ENCODE measurements at regions not wholly inside any gene's neighbourhood (a gene's known extent, or its start where the extent isn't known, plus 50 kb on each side); places are given as distances from the start of the nearest gene placed in this dataset.

DNA sequence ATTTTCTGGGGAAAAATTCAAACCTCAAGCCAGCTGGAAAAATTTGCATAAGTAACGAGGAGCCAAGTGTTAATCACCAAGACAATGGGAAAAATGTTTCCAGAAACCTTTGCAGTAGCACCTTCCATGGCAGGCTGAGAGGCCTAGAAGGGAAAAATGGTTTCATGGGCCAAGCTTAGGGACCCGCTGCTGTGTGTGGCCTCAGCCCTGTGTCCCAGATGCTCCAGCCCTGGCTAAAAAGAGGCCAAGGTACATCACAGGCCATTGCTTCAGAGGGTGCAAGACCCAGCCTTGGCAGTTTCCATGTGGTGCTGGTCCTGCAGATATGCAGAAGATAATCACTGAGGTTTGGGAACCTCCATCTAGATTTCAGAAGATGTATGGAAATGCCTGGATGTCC lies 98.3 kb upstream of the NWD2 start:
- Histone ChIP-seq H3K27ac (no peak overlapping the region), H3K4me2 (no peak overlapping the region), H3K4me1 (no peaks in the 10 kb centered on the region), H3K9me3 (no peaks in the 10 kb centered on the region), H3K4me3 (no peak overlapping the region)
- no peak for TF ChIP-seq RARB (CRISPR knock-in tag; IDR thresholded peaks at IDR 0.05)
- TF ChIP-seq JUN (IDR thresholded peaks at IDR 0.05) = no peak
- TF ChIP-seq HOXB13 (CRISPR knock-in tag; IDR thresholded peaks at IDR 0.05; ENCODE audit: low read depth) = no peak
- TF ChIP-seq MAZ (IDR thresholded peaks at IDR 0.05; ENCODE audit: borderline replicate concordance, low read depth, low read length) = no peak
- no peak for TF ChIP-seq FOSB (CRISPR knock-in tag; IDR thresholded peaks at IDR 0.05)
- TF ChIP-seq SMC3 (IDR thresholded peaks at IDR 0.05) = no peak
- TF ChIP-seq, protein P1, sequence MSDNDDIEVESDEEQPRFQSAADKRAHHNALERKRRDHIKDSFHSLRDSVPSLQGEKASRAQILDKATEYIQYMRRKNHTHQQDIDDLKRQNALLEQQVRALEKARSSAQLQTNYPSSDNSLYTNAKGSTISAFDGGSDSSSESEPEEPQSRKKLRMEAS (IDR thresholded peaks at IDR 0.05) = no peak
- TF ChIP-seq, protein P2, sequence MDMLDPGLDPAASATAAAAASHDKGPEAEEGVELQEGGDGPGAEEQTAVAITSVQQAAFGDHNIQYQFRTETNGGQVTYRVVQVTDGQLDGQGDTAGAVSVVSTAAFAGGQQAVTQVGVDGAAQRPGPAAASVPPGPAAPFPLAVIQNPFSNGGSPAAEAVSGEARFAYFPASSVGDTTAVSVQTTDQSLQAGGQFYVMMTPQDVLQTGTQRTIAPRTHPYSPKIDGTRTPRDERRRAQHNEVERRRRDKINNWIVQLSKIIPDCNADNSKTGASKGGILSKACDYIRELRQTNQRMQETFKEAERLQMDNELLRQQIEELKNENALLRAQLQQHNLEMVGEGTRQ (IDR thresholded peaks at IDR 0.05) = no peak
- TF ChIP-seq KDM5A (IDR thresholded peaks at IDR 0.05) = no peak
- no peak for TF ChIP-seq RCOR1 (IDR thresholded peaks at IDR 0.05; ENCODE audit: low read depth, low read length)
- CTCF ChIA-PET = no interaction called here
- ATAC-seq (no peak), DNase-seq (ENCODE audit: low read depth in 1 of 2, low spot score in 1 of 2) (no peak), FAIRE-seq (no peak)
- 5% methylated on average over 2 of the region's 2 CpGs for WGBS (ENCODE audit: missing lambda C conversion rate)
- POLR2A ChIA-PET = no interaction called here

DNA sequence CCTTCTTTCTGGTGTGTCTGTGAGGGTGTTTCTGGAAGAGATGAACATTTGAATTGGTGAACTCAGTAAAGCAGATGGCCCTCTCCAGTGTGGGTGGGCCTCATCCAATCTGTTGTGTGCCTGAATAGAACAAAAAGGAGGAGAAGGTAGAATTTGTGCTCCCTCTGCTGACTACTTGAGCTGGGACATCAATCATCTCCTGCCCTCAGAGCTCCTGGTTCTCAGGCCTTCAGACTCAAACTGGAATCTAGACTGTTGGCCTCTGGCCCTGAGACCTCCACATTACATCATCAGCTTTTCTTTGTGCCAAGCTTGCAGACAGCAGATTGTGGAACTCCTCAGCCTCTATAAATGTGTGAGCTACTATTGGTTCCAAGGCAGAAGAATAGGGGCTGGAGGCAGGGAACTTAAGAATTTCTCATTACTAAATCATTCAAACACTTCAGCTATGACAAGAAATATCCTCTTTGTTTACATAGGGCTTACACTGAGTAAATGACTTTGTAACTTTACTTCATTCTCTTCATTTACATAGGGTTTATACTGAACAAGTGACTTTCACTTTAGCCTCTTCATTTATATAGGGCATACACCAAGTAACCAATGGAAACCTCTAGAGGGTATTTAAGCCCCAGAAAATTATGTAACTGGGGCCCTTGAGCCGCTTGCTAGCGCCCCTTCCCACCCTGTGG lies 86.9 kb upstream of the NWD2 start:
- ChIA-PET POLR2A (no interaction called here), CTCF (no interaction called here)
- no peak overlapping the region for H3K4me3 ChIP-seq
- DNase-seq (ENCODE audit: low read depth in 1 of 2, low spot score in 1 of 2) = no peak
- H3K4me2 ChIP-seq = no peak overlapping the region
- no peaks in the 10 kb centered on the region for H3K4me1 ChIP-seq
- H3K9me3 ChIP-seq = no peaks in the 10 kb centered on the region
- 0% methylated on average over 2 of the region's 2 CpGs for WGBS (ENCODE audit: missing lambda C conversion rate)
- no peak overlapping the region for H3K27ac ChIP-seq
- no peak for FAIRE-seq
- ATAC-seq = no peak
- TF ChIP-seq PHF8 (IDR thresholded peaks at IDR 0.05; ENCODE audit: borderline replicate concordance, low read depth) = no peak
- TF ChIP-seq, protein P1 (IDR thresholded peaks at IDR 0.05) = no peak
- no peak for TF ChIP-seq NPAS2 (CRISPR knock-in tag; IDR thresholded peaks at IDR 0.05; ENCODE audit: borderline replicate concordance)

DNA sequence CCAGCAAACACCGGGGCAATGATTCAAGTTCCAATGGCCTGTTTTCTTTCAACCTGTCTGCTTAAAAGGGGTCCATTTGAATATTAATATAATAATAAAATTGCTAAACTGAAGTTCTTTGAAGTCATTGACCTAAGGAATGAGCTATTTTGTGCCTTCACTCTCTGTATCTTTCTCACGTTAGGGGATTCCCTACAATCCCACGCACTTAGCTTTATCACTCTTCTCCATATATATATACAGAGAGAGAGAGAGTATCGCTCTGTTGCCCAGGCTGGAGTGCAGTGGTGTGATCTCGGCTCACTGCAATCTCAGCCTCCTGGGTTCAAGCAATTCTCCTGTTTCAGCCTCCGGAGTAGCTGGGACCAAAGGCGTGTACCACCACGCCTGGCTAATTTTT lies 83.9 kb upstream of the NWD2 start:
- FAIRE-seq (no peak), ATAC-seq (no peak), DNase-seq (ENCODE audit: low read depth in 1 of 2, low spot score in 1 of 2) (no peak)
- H3K27ac ChIP-seq = no peak overlapping the region
- H3K9me3 ChIP-seq = no peaks in the 10 kb centered on the region
- ChIA-PET POLR2A (no interaction called here), CTCF (no interaction called here)
- H3K4me1 ChIP-seq = no peaks in the 10 kb centered on the region
- no peak overlapping the region for H3K4me2 ChIP-seq
- WGBS (ENCODE audit: missing lambda C conversion rate) = 26% methylated on average over 8 of the region's 8 CpGs
- TF ChIP-seq FOSB (CRISPR knock-in tag; IDR thresholded peaks at IDR 0.05) (no peak), EHMT2 (IDR thresholded peaks at IDR 0.05; ENCODE audit: low read depth) (no peak), RAD21 (conservative IDR thresholded peaks at IDR 0.05 in 1 of 2, IDR thresholded peaks at IDR 0.05 in 1 of 2) (no peak), TFCP2L1 (CRISPR knock-in tag; IDR thresholded peaks at IDR 0.05) (no peak), KDM5A (IDR thresholded peaks at IDR 0.05) (no peak), POLR2A (IDR thresholded peaks at IDR 0.05; ENCODE audit: low read length) (no peak), NPAS2 (CRISPR knock-in tag; IDR thresholded peaks at IDR 0.05; ENCODE audit: borderline replicate concordance) (no peak), HEYL (CRISPR knock-in tag; IDR thresholded peaks at IDR 0.05) (no peak), HDAC2 (IDR thresholded peaks at IDR 0.05) (no peak), RNF2 (IDR thresholded peaks at IDR 0.05; ENCODE audit: borderline replicate concordance, low read depth) (no peak), HOXB5 (CRISPR knock-in tag; IDR thresholded peaks at IDR 0.05) (no peak), CBX2 (IDR thresholded peaks at IDR 0.05; ENCODE audit: borderline replicate concordance, low read depth) (no peak), ZFP36 (IDR thresholded peaks at IDR 0.05; ENCODE audit: borderline replicate concordance, partially characterized antibody) (no peak), RARB (CRISPR knock-in tag; IDR thresholded peaks at IDR 0.05) (no peak)
- TF ChIP-seq, protein P3, sequence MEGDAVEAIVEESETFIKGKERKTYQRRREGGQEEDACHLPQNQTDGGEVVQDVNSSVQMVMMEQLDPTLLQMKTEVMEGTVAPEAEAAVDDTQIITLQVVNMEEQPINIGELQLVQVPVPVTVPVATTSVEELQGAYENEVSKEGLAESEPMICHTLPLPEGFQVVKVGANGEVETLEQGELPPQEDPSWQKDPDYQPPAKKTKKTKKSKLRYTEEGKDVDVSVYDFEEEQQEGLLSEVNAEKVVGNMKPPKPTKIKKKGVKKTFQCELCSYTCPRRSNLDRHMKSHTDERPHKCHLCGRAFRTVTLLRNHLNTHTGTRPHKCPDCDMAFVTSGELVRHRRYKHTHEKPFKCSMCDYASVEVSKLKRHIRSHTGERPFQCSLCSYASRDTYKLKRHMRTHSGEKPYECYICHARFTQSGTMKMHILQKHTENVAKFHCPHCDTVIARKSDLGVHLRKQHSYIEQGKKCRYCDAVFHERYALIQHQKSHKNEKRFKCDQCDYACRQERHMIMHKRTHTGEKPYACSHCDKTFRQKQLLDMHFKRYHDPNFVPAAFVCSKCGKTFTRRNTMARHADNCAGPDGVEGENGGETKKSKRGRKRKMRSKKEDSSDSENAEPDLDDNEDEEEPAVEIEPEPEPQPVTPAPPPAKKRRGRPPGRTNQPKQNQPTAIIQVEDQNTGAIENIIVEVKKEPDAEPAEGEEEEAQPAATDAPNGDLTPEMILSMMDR (IDR thresholded peaks at IDR 0.05) = no peak
- TF ChIP-seq, protein P4, sequence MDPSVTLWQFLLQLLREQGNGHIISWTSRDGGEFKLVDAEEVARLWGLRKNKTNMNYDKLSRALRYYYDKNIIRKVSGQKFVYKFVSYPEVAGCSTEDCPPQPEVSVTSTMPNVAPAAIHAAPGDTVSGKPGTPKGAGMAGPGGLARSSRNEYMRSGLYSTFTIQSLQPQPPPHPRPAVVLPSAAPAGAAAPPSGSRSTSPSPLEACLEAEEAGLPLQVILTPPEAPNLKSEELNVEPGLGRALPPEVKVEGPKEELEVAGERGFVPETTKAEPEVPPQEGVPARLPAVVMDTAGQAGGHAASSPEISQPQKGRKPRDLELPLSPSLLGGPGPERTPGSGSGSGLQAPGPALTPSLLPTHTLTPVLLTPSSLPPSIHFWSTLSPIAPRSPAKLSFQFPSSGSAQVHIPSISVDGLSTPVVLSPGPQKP (IDR thresholded peaks at IDR 0.05; ENCODE audit: low read depth, low read length) = no peak
- TF ChIP-seq, protein P5, sequence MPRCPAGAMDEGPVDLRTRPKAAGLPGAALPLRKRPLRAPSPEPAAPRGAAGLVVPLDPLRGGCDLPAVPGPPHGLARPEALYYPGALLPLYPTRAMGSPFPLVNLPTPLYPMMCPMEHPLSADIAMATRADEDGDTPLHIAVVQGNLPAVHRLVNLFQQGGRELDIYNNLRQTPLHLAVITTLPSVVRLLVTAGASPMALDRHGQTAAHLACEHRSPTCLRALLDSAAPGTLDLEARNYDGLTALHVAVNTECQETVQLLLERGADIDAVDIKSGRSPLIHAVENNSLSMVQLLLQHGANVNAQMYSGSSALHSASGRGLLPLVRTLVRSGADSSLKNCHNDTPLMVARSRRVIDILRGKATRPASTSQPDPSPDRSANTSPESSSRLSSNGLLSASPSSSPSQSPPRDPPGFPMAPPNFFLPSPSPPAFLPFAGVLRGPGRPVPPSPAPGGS (IDR thresholded peaks at IDR 0.05) = no peak
- TF ChIP-seq, protein P1 (IDR thresholded peaks at IDR 0.05) = no peak
- no peak overlapping the region for H3K4me3 ChIP-seq
